HEK293T (cell line): ENCODE measurements at regions not wholly inside any gene's neighbourhood (a gene's known extent, or its start where the extent isn't known, plus 50 kb on each side); places are given as distances from the start of the nearest gene placed in this dataset.

Source experiments
- CTCF ChIA-PET: fragments of 350-600 bp; formaldehyde crosslinking; extraction: SDS; loops from one replicate; lab custom pipeline; 2021; ENCODE audit warnings: antibody characterized with exemption, inconsistent platforms; lab: Yijun Ruan, JAX
- POLR2A ChIA-PET: fragments of 350-600 bp; formaldehyde crosslinking; extraction: SDS; loops from one replicate; lab custom pipeline; 2020; ENCODE audit warnings: antibody characterized with exemption, inconsistent platforms; lab: Yijun Ruan, JAX
- DNase-seq: peaks from one replicate; pipeline ENCODE4 v3.0.0; 2012; ENCODE audit warnings: mixed read lengths; ENCODE audit errors: extremely low spot score
- ARNT ChIP-seq: fragments of 450-650 bp; IDR thresholded peaks from 2 replicates; pipeline ENCODE4 v1.6.1; 2017; ENCODE audit warnings: mild to moderate bottlenecking
- BHLHE40 ChIP-seq: fragments of 450-650 bp; IDR thresholded peaks from 2 replicates; pipeline ENCODE4 v1.6.1; 2016; ENCODE audit warnings: mild to moderate bottlenecking, moderate library complexity, borderline replicate concordance
- CTBP1 ChIP-seq: fragments of 450-650 bp; IDR thresholded peaks from 2 replicates; pipeline ENCODE4 v1.6.1; 2016; ENCODE audit warnings: borderline replicate concordance
- ELF4 ChIP-seq: fragments of 450-650 bp; IDR thresholded peaks from 2 replicates; pipeline ENCODE4 v1.6.1; 2017; ENCODE audit warnings: antibody characterized with exemption
- FOXA1 ChIP-seq: fragments of 450-650 bp; IDR thresholded peaks from 2 replicates; pipeline ENCODE4 v1.6.1; 2016; ENCODE audit warnings: mild to moderate bottlenecking
- FOXK2 ChIP-seq: fragments of 450-650 bp; IDR thresholded peaks from 2 replicates; pipeline ENCODE4 v1.6.1; 2016; ENCODE audit warnings: mild to moderate bottlenecking
- FOXM1 ChIP-seq: fragments of 450-650 bp; IDR thresholded peaks from 2 replicates; pipeline ENCODE4 v1.6.1; 2017; ENCODE audit warnings: mild to moderate bottlenecking, borderline replicate concordance
- HDGF ChIP-seq: fragments of 450-650 bp; IDR thresholded peaks from 2 replicates; pipeline ENCODE4 v1.6.1; 2017; ENCODE audit warnings: antibody characterized with exemption, borderline replicate concordance
- L3MBTL2 ChIP-seq: fragments of 450-650 bp; conservative IDR thresholded peaks from 2 replicates; pipeline ENCODE4 v1.6.1; 2016; ENCODE audit warnings: mild to moderate bottlenecking
- LEF1 ChIP-seq: fragments of 450-650 bp; IDR thresholded peaks from 2 replicates; pipeline ENCODE4 v1.6.1; 2017; ENCODE audit warnings: mild to moderate bottlenecking, borderline replicate concordance
- NFRKB ChIP-seq: fragments of 450-650 bp; IDR thresholded peaks from 2 replicates; pipeline ENCODE4 v1.6.1; 2016; ENCODE audit warnings: mild to moderate bottlenecking, moderate library complexity
- SP1 ChIP-seq: fragments of 450-650 bp; IDR thresholded peaks from 2 replicates; pipeline ENCODE4 v1.6.1; 2017
- SUZ12 ChIP-seq: fragments of 450-650 bp; IDR thresholded peaks from 2 replicates; pipeline ENCODE4 v1.6.1; 2016; ENCODE audit warnings: mild to moderate bottlenecking
- TARDBP ChIP-seq: fragments of 450-650 bp; IDR thresholded peaks from 2 replicates; pipeline ENCODE4 v1.6.1; 2016
- ZNF384 ChIP-seq: fragments of 450-650 bp; IDR thresholded peaks from 2 replicates; pipeline ENCODE4 v1.6.1; 2016
- TF ChIP-seq, protein P1 (sequence below): fragments of 450-650 bp; IDR thresholded peaks from 2 replicates; pipeline ENCODE4 v1.6.1; 2016

DNA sequence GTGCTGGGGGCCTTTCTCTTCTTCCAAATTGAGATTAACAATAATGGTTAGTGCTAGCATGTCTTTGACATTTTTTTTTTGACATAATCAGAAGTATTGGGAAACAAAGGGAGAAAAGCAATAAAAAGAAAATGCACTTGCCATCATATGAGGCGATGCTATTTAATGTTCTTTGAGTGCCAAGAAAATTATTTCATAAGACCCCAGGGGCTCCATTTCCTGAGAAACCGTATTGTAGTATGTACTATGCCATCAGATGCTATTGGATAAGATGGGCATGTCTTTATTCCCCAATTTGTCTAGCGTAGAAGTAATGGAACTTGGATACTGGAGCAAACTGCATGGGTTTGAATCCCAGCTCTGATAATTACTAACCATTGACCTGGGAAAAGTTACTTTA is 408.9 kb downstream of the ADRA2A start:
- no peak for TF ChIP-seq ELF4
- TF ChIP-seq FOXA1, result no peak
- TF ChIP-seq LEF1, result no peak
- no peak for TF ChIP-seq HDGF
- TF ChIP-seq TARDBP, result no peak
- no peak for TF ChIP-seq SP1
- TF ChIP-seq CTBP1, result no peak
- no peak for TF ChIP-seq FOXK2
- TF ChIP-seq ZNF384, result no peak
- no peak for TF ChIP-seq SUZ12
- TF ChIP-seq, protein P1, sequence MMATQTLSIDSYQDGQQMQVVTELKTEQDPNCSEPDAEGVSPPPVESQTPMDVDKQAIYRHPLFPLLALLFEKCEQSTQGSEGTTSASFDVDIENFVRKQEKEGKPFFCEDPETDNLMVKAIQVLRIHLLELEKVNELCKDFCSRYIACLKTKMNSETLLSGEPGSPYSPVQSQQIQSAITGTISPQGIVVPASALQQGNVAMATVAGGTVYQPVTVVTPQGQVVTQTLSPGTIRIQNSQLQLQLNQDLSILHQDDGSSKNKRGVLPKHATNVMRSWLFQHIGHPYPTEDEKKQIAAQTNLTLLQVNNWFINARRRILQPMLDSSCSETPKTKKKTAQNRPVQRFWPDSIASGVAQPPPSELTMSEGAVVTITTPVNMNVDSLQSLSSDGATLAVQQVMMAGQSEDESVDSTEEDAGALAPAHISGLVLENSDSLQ, result no peak
- no peak for TF ChIP-seq ARNT
- TF ChIP-seq FOXM1, result no peak
- TF ChIP-seq BHLHE40, result no peak
- TF ChIP-seq NFRKB, result no peak
- ChIA-PET POLR2A (no interaction called here), CTCF (no interaction called here)
- DNase-seq, result no peak

DNA sequence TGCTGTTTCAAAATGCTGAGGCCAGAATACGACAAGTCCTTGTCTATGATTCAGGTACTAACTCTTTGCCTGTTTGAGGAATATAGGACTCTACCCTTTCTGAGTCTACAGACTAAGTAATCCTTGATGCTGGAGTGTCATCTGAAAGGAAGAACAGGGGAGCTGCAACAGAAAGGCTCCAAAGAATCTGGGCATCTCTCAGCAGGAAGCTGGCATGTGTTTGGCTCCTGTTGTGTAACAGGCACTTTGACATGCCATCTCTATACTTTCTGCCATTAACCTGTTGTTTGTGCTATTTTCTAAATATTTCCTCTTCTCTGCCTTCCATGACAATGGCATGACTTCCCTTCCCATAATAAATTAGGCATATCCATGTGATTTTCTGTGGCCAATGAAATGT is 409.5 kb downstream of the ADRA2A start:
- ChIA-PET CTCF (no interaction called here), POLR2A (no interaction called here)
- no peak for TF ChIP-seq ARNT
- TF ChIP-seq HDGF, result no peak
- no peak for TF ChIP-seq ZNF384
- TF ChIP-seq TARDBP, result no peak
- DNase-seq, result no peak

DNA sequence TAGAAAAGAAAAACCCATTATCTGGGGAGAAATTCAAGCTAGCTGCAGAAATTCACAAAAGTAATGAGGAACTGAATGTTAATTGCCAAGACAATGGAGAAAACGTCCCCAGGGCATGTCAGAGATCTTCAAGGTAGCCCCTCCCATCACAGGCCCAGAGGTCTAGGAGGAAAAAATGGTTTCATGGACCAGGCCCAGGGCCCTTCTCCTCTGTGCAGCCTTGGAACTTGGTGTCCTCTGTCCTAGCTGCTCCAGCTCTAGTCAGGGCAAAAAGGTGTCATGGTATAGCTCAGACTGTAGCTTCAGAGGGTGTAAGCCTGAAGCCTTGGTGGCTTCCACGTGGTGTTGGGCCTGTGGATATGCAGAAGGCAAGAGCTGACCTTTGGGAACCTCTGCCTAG is 411.8 kb downstream of the ADRA2A start:
- CTCF ChIA-PET, result no interaction called here
- DNase-seq, result no peak

DNA sequence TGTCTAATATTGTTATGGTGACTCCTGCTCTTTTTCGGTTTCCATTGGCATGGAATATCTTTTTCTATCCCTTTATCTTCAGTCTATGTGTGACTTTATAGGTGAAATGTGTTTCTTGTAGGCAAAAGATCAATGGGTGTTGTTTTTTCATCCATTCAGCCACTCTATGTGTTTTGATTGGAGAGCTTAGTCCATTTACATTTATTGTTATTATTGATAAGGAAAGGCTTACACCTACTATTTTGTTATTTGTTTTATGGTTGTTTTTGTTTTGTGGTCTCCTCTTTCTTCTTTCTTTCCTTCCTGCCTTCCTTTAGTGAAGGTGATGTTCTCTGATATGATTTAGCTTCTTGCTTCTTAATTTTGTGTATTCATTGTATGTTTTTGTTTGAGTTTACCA is 414.3 kb downstream of the ADRA2A start:
- CTCF ChIA-PET, result no interaction called here
- POLR2A ChIA-PET, result no interaction called here

More for the DNA sequence above, 411.8 kb downstream of the ADRA2A start:
- POLR2A ChIA-PET, result no interaction called here
- TF ChIP-seq FOXK2 (no peak), ELF4 (no peak), ARNT (no peak), TARDBP (no peak), SUZ12 (no peak), NFRKB (no peak), CTBP1 (no peak), L3MBTL2 (no peak), SP1 (no peak), LEF1 (no peak)
- TF ChIP-seq, protein P1, result no peak

DNA sequence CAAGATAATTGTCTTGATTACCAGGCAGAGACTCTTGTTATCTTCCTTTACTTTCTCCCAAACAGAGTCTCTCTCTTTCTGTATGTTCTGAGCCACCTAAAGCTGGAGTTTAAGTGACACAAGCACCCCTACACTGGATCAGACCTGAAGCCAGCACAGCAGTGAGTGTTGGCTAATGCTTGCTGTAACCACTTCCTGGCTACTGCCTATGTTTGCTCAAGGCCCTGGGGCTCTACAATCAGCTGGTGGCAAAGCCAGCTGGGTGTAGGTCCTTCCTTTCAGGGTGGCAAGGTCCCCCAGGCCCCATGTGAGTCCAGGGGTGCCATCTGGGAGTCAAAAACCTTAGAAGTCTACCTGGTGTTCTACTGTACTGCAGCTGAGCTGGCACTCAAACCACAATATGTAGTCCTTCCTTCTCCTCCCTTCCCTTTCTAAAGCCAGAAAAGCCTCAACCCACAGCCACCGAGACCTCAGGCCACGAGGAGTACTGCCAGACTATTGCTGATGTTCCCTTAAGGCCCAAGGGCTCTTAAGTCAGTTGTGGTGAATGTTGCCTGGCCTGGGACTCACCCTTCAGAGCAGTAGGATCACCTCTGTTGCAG is 416.3 kb downstream of the ADRA2A start:
- DNase-seq, result no peak
- POLR2A ChIA-PET, result no interaction called here
- CTCF ChIA-PET, result no interaction called here
- no peak for TF ChIP-seq ARNT
- no peak for TF ChIP-seq ELF4
- no peak for TF ChIP-seq CTBP1
- TF ChIP-seq, protein P1, result no peak
- TF ChIP-seq FOXA1, result no peak
- no peak for TF ChIP-seq SUZ12
- TF ChIP-seq L3MBTL2, result no peak
- no peak for TF ChIP-seq FOXK2
- no peak for TF ChIP-seq SP1
- TF ChIP-seq BHLHE40, result no peak
- no peak for TF ChIP-seq NFRKB
- no peak for TF ChIP-seq HDGF
- TF ChIP-seq FOXM1, result no peak
- TF ChIP-seq TARDBP, result no peak

More for the DNA sequence above, 414.3 kb downstream of the ADRA2A start:
- DNase-seq, result no peak
- TF ChIP-seq ARNT (no peak), SP1 (no peak), FOXM1 (no peak), SUZ12 (no peak), FOXK2 (no peak), ELF4 (no peak), L3MBTL2 (no peak), NFRKB (no peak), LEF1 (no peak), FOXA1 (no peak), ZNF384 (no peak), BHLHE40 (no peak), TARDBP (no peak), HDGF (no peak), CTBP1 (no peak)
- TF ChIP-seq, protein P1, result no peak

DNA sequence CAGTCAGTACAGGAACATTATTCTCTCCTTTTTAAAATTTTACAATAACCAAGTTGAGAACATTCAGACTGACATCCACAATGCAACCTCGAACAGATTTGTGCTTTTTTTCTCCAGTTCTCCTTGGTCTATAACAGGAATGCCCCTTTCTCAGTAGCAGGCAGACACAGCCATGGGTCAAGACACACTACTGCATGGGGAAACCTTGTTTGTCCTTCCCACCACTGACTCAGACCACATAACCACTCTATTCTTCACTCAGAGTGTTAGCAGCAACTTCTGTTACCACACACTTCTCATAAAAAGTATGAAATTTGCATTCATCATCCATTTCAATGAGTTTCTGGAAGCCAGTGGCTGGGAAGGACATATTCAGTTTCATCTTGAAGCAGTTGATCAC is 421.7 kb downstream of the ADRA2A start:
- ChIA-PET POLR2A (no interaction called here), CTCF (no interaction called here)
- DNase-seq, result no peak
- no peak for TF ChIP-seq NFRKB
